K562 (cell line): ENCODE measurements at regions not wholly inside any gene's neighbourhood (a gene's known extent, or its start where the extent isn't known, plus 50 kb on each side); places are given as distances from the start of the nearest gene placed in this dataset.
"Not testable (repeated sequence)": the region's sequence is repeated elsewhere in the genome, so short reads cannot be mapped to it uniquely, and the experiment has no call there.

Experiments used
- CREB1 ChIP-seq, 2 experiments: sonication (generic) in 1 of 2; formaldehyde crosslinking in 1 of 2; IDR thresholded peaks; 2 replicates each; pipeline versions ENCODE4 v1.6.1 to v1.8.0; 2012 to 2022; ENCODE audit warnings: inconsistent platforms in 1 of 2, mild to moderate bottlenecking in 1 of 2, missing genetic modification reagents in 1 of 2, moderate library complexity in 1 of 2
- EP400 ChIP-seq: fragments of 450-650 bp; IDR thresholded peaks from 2 replicates; pipeline ENCODE4 v1.6.1; 2017; ENCODE audit warnings: antibody characterized with exemption, mild to moderate bottlenecking, moderate library complexity
- ESRRA ChIP-seq: fragments of 450-650 bp; IDR thresholded peaks from 2 replicates; pipeline ENCODE4 v1.6.1; 2014; ENCODE audit warnings: low read depth, mild to moderate bottlenecking, moderate library complexity, borderline replicate concordance
- ETV5 ChIP-seq: sonication (generic); formaldehyde crosslinking; IDR thresholded peaks from 2 replicates; pipeline ENCODE4 v1.4.0; 2020; ENCODE audit warnings: low read depth, mild to moderate bottlenecking, missing genetic modification reagents
- GATAD2B ChIP-seq: fragments of 450-650 bp; IDR thresholded peaks from 2 replicates; pipeline ENCODE4 v1.6.1; 2017; ENCODE audit warnings: mild to moderate bottlenecking, borderline replicate concordance
- HDAC1 ChIP-seq, 2 experiments: fragments of 450-650 bp; IDR thresholded peaks; 2 replicates each; pipeline ENCODE4 v1.6.1; 2016 to 2017; ENCODE audit warnings: inconsistent platforms in 1 of 2, mild to moderate bottlenecking in 1 of 2, moderate library complexity in 1 of 2
- KDM2B ChIP-seq: fragments of 250-450 bp; sonication (Bioruptor Pico); IDR thresholded peaks from 2 replicates; pipeline ENCODE4 v1.8.0; 2021; ENCODE audit warnings: mild to moderate bottlenecking, moderate library complexity
- KDM5B ChIP-seq: fragments of 200-600 bp; sonication (generic); IDR thresholded peaks from 2 replicates; pipeline ENCODE4 v1.6.1; 2012; ENCODE audit warnings: low read depth, mild to moderate bottlenecking, moderate library complexity, low read length, control low read depth, inconsistent platforms; ENCODE audit not compliant: insufficient replicate concordance
- NFIC ChIP-seq: fragments of 450-650 bp; IDR thresholded peaks from 2 replicates; pipeline ENCODE4 v1.6.1; 2017; ENCODE audit warnings: mild to moderate bottlenecking, inconsistent platforms
- NONO ChIP-seq, 2 experiments: fragments of 200-400 bp in 1 of 2; fragments of 450-650 bp in 1 of 2; formaldehyde crosslinking in 1 of 2; IDR thresholded peaks; 2 replicates each; pipeline ENCODE4 v1.6.1; 2017; ENCODE audit warnings: low read depth in 2 of 2, mild to moderate bottlenecking in 2 of 2, moderate library complexity in 2 of 2, low read length in 1 of 2
- RERE ChIP-seq: sonication (generic); formaldehyde crosslinking; IDR thresholded peaks from 2 replicates; pipeline ENCODE4 v1.8.0; 2023; ENCODE audit warnings: missing genetic modification reagents, mild to moderate bottlenecking, borderline replicate concordance
- RFX5 ChIP-seq: IDR thresholded peaks from 2 replicates; pipeline ENCODE4 v1.6.1; 2011; ENCODE audit warnings: low read depth, mild to moderate bottlenecking, improper control_type of control experiment, low read length
- TRIM25 ChIP-seq: fragments of 450-650 bp; IDR thresholded peaks from 2 replicates; pipeline ENCODE4 v1.7.0; 2016; ENCODE audit warnings: borderline replicate concordance
- TRIM28 ChIP-seq: fragments of 450-650 bp; IDR thresholded peaks from 2 replicates; pipeline ENCODE4 v1.6.1; 2017
- ZFX ChIP-seq: sonication (generic); formaldehyde crosslinking; IDR thresholded peaks from 2 replicates; pipeline ENCODE4 v1.8.0; 2022; ENCODE audit warnings: mild to moderate bottlenecking, missing genetic modification reagents, moderate library complexity
- TF ChIP-seq, protein P1 (sequence below): fragments of 450-650 bp; IDR thresholded peaks from 2 replicates; pipeline ENCODE4 v1.6.1; 2016
- TF ChIP-seq, protein P2 (sequence below): IDR thresholded peaks from 2 replicates; pipeline ENCODE4 v1.6.1; 2011; ENCODE audit not compliant: insufficient read length; ENCODE audit errors: extremely low read depth

GRCh38 chr6:27807441-27808241 is 104.6 kb downstream of the OR2B2 start (continued):
- TF ChIP-seq KDM2B (CRISPR knock-in tag) (0 out of 2 replicates have a peak, but pooled peaks have one; percentile 44), GATAD2B (peak; percentile 43; the same call in 1 of the 2 replicates), KDM5B (peak; percentile 87), ZFX (CRISPR knock-in tag) (peak; percentile 87), NFIC (peak; percentile 60), EP400 (peak; percentile 77), RERE (0 out of 2 replicates have a peak, but pooled peaks have one; percentile 48), TRIM25 (0 out of 2 replicates have a peak, but pooled peaks have one; percentile 44), CREB1 (IDR thresholded peaks at IDR 0.05) (peak; percentile 74; the same call in 1 of the 2 replicates), NONO (IDR thresholded peaks at IDR 0.05; ENCODE audit: low read depth in 2 of 2, low read length in 1 of 2) (peak in 1 of 2 experiments; percentile 5; a peak in 2 of 4 replicates), HDAC1 (IDR thresholded peaks at IDR 0.05) (peak; percentile 53 to 74; a peak in 3 of 4 replicates), RFX5 (peak; percentile 76), ETV5 (CRISPR knock-in tag) (peak; percentile 84; the same call in 1 of the 2 replicates), ESRRA (0 out of 2 replicates have a peak, but pooled peaks have one; percentile 28), TRIM28 (0 out of 2 replicates have a peak, but pooled peaks have one; percentile 28)
- TF ChIP-seq, protein P1, sequence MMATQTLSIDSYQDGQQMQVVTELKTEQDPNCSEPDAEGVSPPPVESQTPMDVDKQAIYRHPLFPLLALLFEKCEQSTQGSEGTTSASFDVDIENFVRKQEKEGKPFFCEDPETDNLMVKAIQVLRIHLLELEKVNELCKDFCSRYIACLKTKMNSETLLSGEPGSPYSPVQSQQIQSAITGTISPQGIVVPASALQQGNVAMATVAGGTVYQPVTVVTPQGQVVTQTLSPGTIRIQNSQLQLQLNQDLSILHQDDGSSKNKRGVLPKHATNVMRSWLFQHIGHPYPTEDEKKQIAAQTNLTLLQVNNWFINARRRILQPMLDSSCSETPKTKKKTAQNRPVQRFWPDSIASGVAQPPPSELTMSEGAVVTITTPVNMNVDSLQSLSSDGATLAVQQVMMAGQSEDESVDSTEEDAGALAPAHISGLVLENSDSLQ = peak; percentile 7; the same call in 1 of the 2 replicates
- TF ChIP-seq CREB1 (CRISPR knock-in tag; IDR thresholded peaks at IDR 0.05) = not testable (repeated sequence)
- TF ChIP-seq, protein P2, sequence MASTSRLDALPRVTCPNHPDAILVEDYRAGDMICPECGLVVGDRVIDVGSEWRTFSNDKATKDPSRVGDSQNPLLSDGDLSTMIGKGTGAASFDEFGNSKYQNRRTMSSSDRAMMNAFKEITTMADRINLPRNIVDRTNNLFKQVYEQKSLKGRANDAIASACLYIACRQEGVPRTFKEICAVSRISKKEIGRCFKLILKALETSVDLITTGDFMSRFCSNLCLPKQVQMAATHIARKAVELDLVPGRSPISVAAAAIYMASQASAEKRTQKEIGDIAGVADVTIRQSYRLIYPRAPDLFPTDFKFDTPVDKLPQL = peak; percentile 96
